Fibroblast of villous mesenchyme (primary cell): ENCODE measurements at regions not wholly inside any gene's neighbourhood (a gene's known extent, or its start where the extent isn't known, plus 50 kb on each side); places are given as distances from the start of the nearest gene placed in this dataset.

Experiments used
- DNase-seq: peaks from one replicate; pipeline ENCODE4 v3.0.0-alpha.2; 2010; ENCODE audit warnings: low read depth
- H3K4me3 ChIP-seq: 2 replicates; pipeline ENCODE4 v1.5.1; 2011; ENCODE audit warnings: low read depth, mild to moderate bottlenecking, low read length
- CTCF ChIP-seq: IDR thresholded peaks from 2 replicates; pipeline ENCODE4 v1.5.1; 2012; ENCODE audit warnings: low read depth, mild to moderate bottlenecking, low read length; ENCODE audit not compliant: insufficient read depth

GRCh38 chr16:48098472-48098871 is 57.3 kb downstream of the ABCC12 start:
- TF ChIP-seq CTCF: no peak
- no peak for DNase-seq
- no peak overlapping the region for H3K4me3 ChIP-seq

- TF ChIP-seq CTCF: no peak
- H3K4me3 ChIP-seq: no peak overlapping the region
- DNase-seq: no peak
Measured at GRCh38 chr16:48091117-48091516, 64.7 kb downstream of the ABCC12 start.

- TF ChIP-seq CTCF: no peak
- H3K4me3 ChIP-seq: no peak overlapping the region
Measured at GRCh38 chr16:48089053-48089792, 66.6 kb downstream of the ABCC12 start.

GRCh38 chr16:48087639-48088038 is 68.2 kb downstream of the ABCC12 start:
- no peak overlapping the region for H3K4me3 ChIP-seq
- no peak for TF ChIP-seq CTCF
- DNase-seq: no peak

More at GRCh38 chr16:48089053-48089792, 66.6 kb downstream of the ABCC12 start:
- DNase-seq: no peak

GRCh38 chr16:48086422-48086821 is 69.4 kb downstream of the ABCC12 start:
- DNase-seq: no peak
- no peak overlapping the region for H3K4me3 ChIP-seq
- no peak for TF ChIP-seq CTCF

GRCh38 chr16:48085729-48086128 is 70.1 kb downstream of the ABCC12 start:
- no peak for TF ChIP-seq CTCF
- DNase-seq: no peak
- no peak overlapping the region for H3K4me3 ChIP-seq

GRCh38 chr16:48084826-48085225 is 71.0 kb downstream of the ABCC12 start:
- no peak for DNase-seq
- H3K4me3 ChIP-seq: no peak overlapping the region
- TF ChIP-seq CTCF: no peak
